COLO668 (cell line): ENCODE measurements at regions not wholly inside any gene's neighbourhood (a gene's known extent, or its start where the extent isn't known, plus 50 kb on each side); places are given as distances from the start of the nearest gene placed in this dataset.
A peak's percentile ranks its signal among the peaks of the same experiment; 100 is the strongest.

Experiments
- DNase-seq: peaks from one replicate; lab custom pipeline; 2025; ENCODE audit not compliant: unreplicated experiment; lab: John Stamatoyannopoulos, UW

GRCh38 chr14:85242666-85243065 is 287.3 kb upstream of the FLRT2 start:
- DNase-seq, result no peak

GRCh38 chr14:85243321-85243720 is 286.6 kb upstream of the FLRT2 start:
- no peak for DNase-seq

- no peak for DNase-seq
Measured at GRCh38 chr14:85247071-85247470, 282.9 kb upstream of the FLRT2 start.

GRCh38 chr14:85248881-85249635 is 280.9 kb upstream of the FLRT2 start:
- DNase-seq, result no peak

GRCh38 chr14:85250414-85251189 is 279.3 kb upstream of the FLRT2 start:
- DNase-seq, result peak; percentile 26

GRCh38 chr14:85252011-85252410 is 277.9 kb upstream of the FLRT2 start:
- DNase-seq, result no peak

- DNase-seq, result no peak
Measured at GRCh38 chr14:85254711-85255110, 275.2 kb upstream of the FLRT2 start.

GRCh38 chr14:85257287-85257686 is 272.7 kb upstream of the FLRT2 start:
- DNase-seq, result no peak

GRCh38 chr14:85263916-85264675 is 265.8 kb upstream of the FLRT2 start:
- no peak for DNase-seq

GRCh38 chr14:85273099-85273677 is 256.8 kb upstream of the FLRT2 start:
- DNase-seq, result no peak

- DNase-seq, result no peak
Measured at GRCh38 chr14:85273952-85274351, 256.0 kb upstream of the FLRT2 start.

- no peak for DNase-seq
Measured at GRCh38 chr14:85276161-85276978, 253.6 kb upstream of the FLRT2 start.

- DNase-seq, result no peak
Measured at GRCh38 chr14:85276979-85277228, 253.0 kb upstream of the FLRT2 start.

GRCh38 chr14:85279407-85279806 is 250.5 kb upstream of the FLRT2 start:
- no peak for DNase-seq

- DNase-seq, result no peak
Measured at GRCh38 chr14:85280074-85280473, 249.9 kb upstream of the FLRT2 start.

- no peak for DNase-seq
Measured at GRCh38 chr14:85281921-85282320, 248.0 kb upstream of the FLRT2 start.

- DNase-seq, result no peak
Measured at GRCh38 chr14:85288041-85288440, 241.9 kb upstream of the FLRT2 start.

- no peak for DNase-seq
Measured at GRCh38 chr14:85291731-85292130, 238.2 kb upstream of the FLRT2 start.

GRCh38 chr14:85293612-85294234 is 236.2 kb upstream of the FLRT2 start:
- DNase-seq, result no peak

GRCh38 chr14:85295318-85295717 is 234.6 kb upstream of the FLRT2 start:
- no peak for DNase-seq
